ENCODE measurements at regions not wholly inside any gene's neighbourhood (a gene's known extent, or its start where the extent isn't known, plus 50 kb on each side); places are given as distances from the start of the nearest gene placed in this dataset.

- TF ChIP-seq, protein P1, sequence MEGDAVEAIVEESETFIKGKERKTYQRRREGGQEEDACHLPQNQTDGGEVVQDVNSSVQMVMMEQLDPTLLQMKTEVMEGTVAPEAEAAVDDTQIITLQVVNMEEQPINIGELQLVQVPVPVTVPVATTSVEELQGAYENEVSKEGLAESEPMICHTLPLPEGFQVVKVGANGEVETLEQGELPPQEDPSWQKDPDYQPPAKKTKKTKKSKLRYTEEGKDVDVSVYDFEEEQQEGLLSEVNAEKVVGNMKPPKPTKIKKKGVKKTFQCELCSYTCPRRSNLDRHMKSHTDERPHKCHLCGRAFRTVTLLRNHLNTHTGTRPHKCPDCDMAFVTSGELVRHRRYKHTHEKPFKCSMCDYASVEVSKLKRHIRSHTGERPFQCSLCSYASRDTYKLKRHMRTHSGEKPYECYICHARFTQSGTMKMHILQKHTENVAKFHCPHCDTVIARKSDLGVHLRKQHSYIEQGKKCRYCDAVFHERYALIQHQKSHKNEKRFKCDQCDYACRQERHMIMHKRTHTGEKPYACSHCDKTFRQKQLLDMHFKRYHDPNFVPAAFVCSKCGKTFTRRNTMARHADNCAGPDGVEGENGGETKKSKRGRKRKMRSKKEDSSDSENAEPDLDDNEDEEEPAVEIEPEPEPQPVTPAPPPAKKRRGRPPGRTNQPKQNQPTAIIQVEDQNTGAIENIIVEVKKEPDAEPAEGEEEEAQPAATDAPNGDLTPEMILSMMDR (conservative IDR thresholded peaks at IDR 0.05) = no peak
- Mint-ChIP-seq H3K4me1 (no peaks in the 10 kb centered on the region), H3K9me3 (no peaks in the 10 kb centered on the region), H3K27me3 (ENCODE audit: low read depth) (no peaks in the 10 kb centered on the region; the same call in 1 of the 2 replicates), H3K36me3 (ENCODE audit: insufficient read depth in 1 of 3, low read depth in 3 of 3) (no peaks in the 10 kb centered on the region), H3K4me3 (no peak overlapping the region), H3K27ac (no peak overlapping the region)
- no peak overlapping the region for H3K9ac ChIP-seq (ENCODE audit: extremely low read depth, insufficient read length, low read length)
- no peak overlapping the region for H3K4ac ChIP-seq (ENCODE audit: low read depth, low read length)
- H4K8ac ChIP-seq (replicated peaks; ENCODE audit: insufficient read length, low read depth, low read length) = no peak overlapping the region
- H3K56ac ChIP-seq (ENCODE audit: insufficient read length, low read depth, low read length) = no peak overlapping the region
- H3K27ac ChIP-seq (ENCODE audit: insufficient read length, low read depth, low read length) = no peak overlapping the region
- no peaks in the 10 kb centered on the region for H3K79me2 ChIP-seq (ENCODE audit: insufficient read depth, low read length)
- H3T11ph ChIP-seq (ENCODE audit: low read length) = no peak overlapping the region
- no peak overlapping the region for H3K4me2 ChIP-seq (ENCODE audit: insufficient read depth, insufficient read length, low read length)
- no peak overlapping the region for H3K18ac ChIP-seq (ENCODE audit: insufficient read length, low read depth, low read length)
- H3K14ac ChIP-seq (ENCODE audit: insufficient read depth, low read length) = no peak overlapping the region
- no peaks in the 10 kb centered on the region for H3K27me3 ChIP-seq (ENCODE audit: insufficient read depth, low read length)
- no peaks in the 10 kb centered on the region for H4K20me1 ChIP-seq (ENCODE audit: control insufficient read depth, insufficient read depth, insufficient read length)
- H3K9me3 ChIP-seq (ENCODE audit: control insufficient read depth, low read depth, low read length) = no peaks in the 10 kb centered on the region
- DNase-seq = no peak
- H2BK5ac ChIP-seq (ENCODE audit: insufficient read length, low read length) = no peak overlapping the region
- no peak overlapping the region for H2BK15ac ChIP-seq (ENCODE audit: low read depth, low read length)
- H2BK120ac ChIP-seq (ENCODE audit: low read depth, low read length, poor library complexity, severe bottlenecking) = no peak overlapping the region
- no peak overlapping the region for H3K23ac ChIP-seq (ENCODE audit: insufficient read length, low read depth, low read length)
- H3K79me1 ChIP-seq (ENCODE audit: insufficient read depth, low read depth, low read length, poor library complexity, severe bottlenecking) = no peaks in the 10 kb centered on the region
- no CpG with 5 or more reads among the region's 2 CpGs for WGBS (ENCODE audit: extremely low coverage, insufficient read length, low lambda C conversion rate)
- no peak overlapping the region for H4K91ac ChIP-seq (ENCODE audit: insufficient read length, low read depth, low read length)
- H2BK20ac ChIP-seq (ENCODE audit: low read depth, low read length, poor library complexity, severe bottlenecking) = no peak overlapping the region
- H2AK5ac ChIP-seq (ENCODE audit: insufficient read length, low read length) = no peak overlapping the region
- H3K23me2 ChIP-seq (ENCODE audit: insufficient read length, low read depth, low read length, poor library complexity, severe bottlenecking) = no peaks in the 10 kb centered on the region
- H4K5ac ChIP-seq (ENCODE audit: insufficient read length, low read depth, low read length) = no peak overlapping the region
- no peak overlapping the region for H2AFZ ChIP-seq (ENCODE audit: low read length)
- no peaks in the 10 kb centered on the region for H3K4me1 ChIP-seq (ENCODE audit: insufficient read depth, low read length)
- H2BK12ac ChIP-seq (ENCODE audit: insufficient read length, low read depth, low read length) = no peak overlapping the region
Observed at GRCh38 chr1:172738389-172738788, 79.5 kb downstream of the FASLG start.

Measured in H9 (cell line).